Kasumi-1 (cell line): ENCODE measurements at regions not wholly inside any gene's neighbourhood (a gene's known extent, or its start where the extent isn't known, plus 50 kb on each side); places are given as distances from the start of the nearest gene placed in this dataset.
"Not testable (repeated sequence)": the region's sequence is repeated elsewhere in the genome, so short reads cannot be mapped to it uniquely, and the experiment has no call there.

Experiments
- DNase-seq, 2 experiments: peaks; one replicate each; lab custom pipeline; 2025; lab: John Stamatoyannopoulos, UW

GRCh38 chrX:99398545-99398944, 1011.5 kb downstream of the PCDH19 start:
- DNase-seq, result no peak

GRCh38 chrX:99397879-99398278, 1012.2 kb downstream of the PCDH19 start:
- no peak for DNase-seq

- peak; percentile 0 for DNase-seq
Observed at GRCh38 chrX:99394456-99394855, 1015.6 kb downstream of the PCDH19 start.

- DNase-seq, result no peak
Observed at GRCh38 chrX:99384594-99385374, 1025.3 kb downstream of the PCDH19 start.

- DNase-seq, result no peak
Observed at GRCh38 chrX:99383786-99384185, 1026.3 kb downstream of the PCDH19 start.

GRCh38 chrX:99371976-99372595, 1038.0 kb downstream of the PCDH19 start:
- DNase-seq, result no peak

- DNase-seq, result no peak
Observed at GRCh38 chrX:99353412-99353811, 1056.7 kb downstream of the PCDH19 start.

- DNase-seq, result no peak
Observed at GRCh38 chrX:99348256-99348655, 1061.8 kb downstream of the PCDH19 start.

GRCh38 chrX:99308302-99308701, 1101.8 kb downstream of the PCDH19 start:
- DNase-seq, result no peak

- no peak for DNase-seq
Observed at GRCh38 chrX:99305573-99305972, 1104.5 kb downstream of the PCDH19 start.

- DNase-seq, result peak; percentile 26 to 46
Observed at GRCh38 chrX:99301990-99302389, 1108.1 kb downstream of the PCDH19 start.

- no peak for DNase-seq
Observed at GRCh38 chrX:99271641-99272040, 1138.4 kb downstream of the PCDH19 start.

GRCh38 chrX:99266255-99266654, 1143.8 kb downstream of the PCDH19 start:
- no peak for DNase-seq

- DNase-seq, result no peak
Observed at GRCh38 chrX:99248180-99248579, 1161.9 kb downstream of the PCDH19 start.

- no peak for DNase-seq
Observed at GRCh38 chrX:99242001-99242400, 1168.1 kb downstream of the PCDH19 start.

GRCh38 chrX:99234384-99234783, 1175.7 kb downstream of the PCDH19 start:
- not testable (repeated sequence) for DNase-seq

- no peak for DNase-seq
Observed at GRCh38 chrX:99192421-99192820, 1217.7 kb downstream of the PCDH19 start.

GRCh38 chrX:99184153-99184552, 1225.9 kb downstream of the PCDH19 start:
- DNase-seq, result no peak

- DNase-seq, result no peak
Observed at GRCh38 chrX:99172958-99173357, 1237.1 kb downstream of the PCDH19 start.

- no peak for DNase-seq
Observed at GRCh38 chrX:99142745-99143144, 1267.3 kb downstream of the PCDH19 start.

GRCh38 chrX:99137488-99137887, 1272.6 kb downstream of the PCDH19 start:
- no peak for DNase-seq

GRCh38 chrX:99117011-99117410, 1293.1 kb downstream of the PCDH19 start:
- DNase-seq, result no peak

- no peak for DNase-seq
Observed at GRCh38 chrX:99095965-99096635, 1314.0 kb downstream of the PCDH19 start.
